ENCODE measurements at regions not wholly inside any gene's neighbourhood (a gene's known extent, or its start where the extent isn't known, plus 50 kb on each side); places are given as distances from the start of the nearest gene placed in this dataset.

GRCh38 chr7:8893775-8894174 is 460.4 kb downstream of the NXPH1 start:
- no peak for TF ChIP-seq CTCF (IDR thresholded peaks at IDR 0.05; ENCODE audit: insufficient read depth, low read depth, low read length)
- no peak for TF ChIP-seq EZH2 (IDR thresholded peaks at IDR 0.05; ENCODE audit: insufficient read depth, low read length)

All from astrocyte (in vitro differentiated cells and primary cell).